SK-N-SH (cell line): ENCODE measurements at regions not wholly inside any gene's neighbourhood (a gene's known extent, or its start where the extent isn't known, plus 50 kb on each side); places are given as distances from the start of the nearest gene placed in this dataset.

Source experiments
- CTCF ChIP-seq: fragments of 200-600 bp; sonication (generic); IDR thresholded peaks from 2 replicates; pipeline ENCODE4 v1.6.1; 2017; ENCODE audit warnings: antibody characterized with exemption, mild to moderate bottlenecking, moderate library complexity
- EP300 ChIP-seq, 2 experiments: IDR thresholded peaks; 2 replicates each; pipeline versions ENCODE4 v1.4.0 to v1.6.1; 2012; ENCODE audit warnings: borderline replicate concordance in 1 of 2, low read depth in 1 of 2, low read length in 1 of 2
- EZH2phosphoT487 ChIP-seq: fragments of 200-600 bp; sonication (generic); IDR thresholded peaks from 2 replicates; pipeline ENCODE4 v1.6.1; 2017; ENCODE audit warnings: low read depth, mixed run types, mild to moderate bottlenecking, antibody characterized with exemption, moderate library complexity, borderline replicate concordance
- FOXM1 ChIP-seq: IDR thresholded peaks from 2 replicates; pipeline ENCODE4 v1.4.0; 2012; ENCODE audit warnings: low read depth, mild to moderate bottlenecking
- MXI1 ChIP-seq: IDR thresholded peaks from 2 replicates; pipeline ENCODE4 v1.6.1; 2012; ENCODE audit warnings: mild to moderate bottlenecking, low read depth, low read length, improper control_type of control experiment
- RCOR1 ChIP-seq: fragments of 150-350 bp; IDR thresholded peaks from 2 replicates; pipeline ENCODE4 v1.6.1; 2017; ENCODE audit warnings: antibody characterized with exemption, low read length
- SMC3 ChIP-seq: IDR thresholded peaks from 2 replicates; pipeline ENCODE4 v1.6.1; 2012; ENCODE audit warnings: low read depth, low read length, improper control_type of control experiment
- YY1 ChIP-seq: IDR thresholded peaks from 2 replicates; pipeline ENCODE4 v1.4.0; 2012; ENCODE audit warnings: low read depth, mild to moderate bottlenecking

DNA sequence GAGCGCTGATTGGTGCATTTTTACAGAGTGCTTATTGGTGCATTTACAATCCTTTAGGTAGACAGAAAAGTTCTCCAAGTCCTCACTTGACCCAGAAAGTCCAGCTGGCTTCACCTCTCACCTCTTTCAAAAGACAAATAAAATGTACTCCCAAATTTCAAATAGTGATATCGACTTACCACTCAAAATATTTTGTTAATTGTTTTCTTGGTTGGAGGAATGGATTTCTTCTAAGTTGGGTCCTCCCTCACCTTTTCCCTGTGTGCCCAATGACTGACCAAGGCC, 338.4 kb upstream of the KLF3 start:
- TF ChIP-seq FOXM1: no peak
- TF ChIP-seq CTCF: no peak
- no peak for TF ChIP-seq EZH2phosphoT487
- no peak for TF ChIP-seq SMC3
- no peak for TF ChIP-seq MXI1
- no peak for TF ChIP-seq EP300 (IDR thresholded peaks at IDR 0.05; ENCODE audit: borderline replicate concordance in 1 of 2, low read depth in 1 of 2, low read length in 1 of 2)
- no peak for TF ChIP-seq YY1
- no peak for TF ChIP-seq RCOR1
